ENCODE measurements at regions not wholly inside any gene's neighbourhood (a gene's known extent, or its start where the extent isn't known, plus 50 kb on each side); places are given as distances from the start of the nearest gene placed in this dataset.
"Not testable (repeated sequence)": the region's sequence is repeated elsewhere in the genome, so short reads cannot be mapped to it uniquely, and the experiment has no call there.

DNA sequence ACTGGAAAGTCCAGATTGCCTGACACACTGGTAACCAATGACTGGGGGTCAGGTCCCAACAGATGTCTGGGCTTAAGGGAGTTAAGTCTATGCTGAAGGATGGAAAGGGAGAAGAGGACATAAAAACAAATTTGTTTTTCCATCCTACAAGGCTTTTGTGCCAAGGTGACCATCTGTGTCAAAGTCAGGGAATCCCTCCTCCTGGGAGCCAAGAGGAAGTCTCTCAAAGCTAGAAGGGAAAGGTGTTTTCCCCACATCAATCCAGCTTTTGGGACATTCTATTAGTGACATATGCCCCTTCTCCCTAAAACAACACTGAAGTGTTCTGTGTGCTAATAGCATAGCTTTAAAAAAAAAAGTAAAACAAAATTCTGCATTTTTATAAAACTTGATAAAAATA is 173.9 kb downstream of the ZNF621 start:
- TF ChIP-seq SP1 (IDR thresholded peaks at IDR 0.05); FOXM1 (IDR thresholded peaks at IDR 0.05; ENCODE audit: borderline replicate concordance); TARDBP (IDR thresholded peaks at IDR 0.05); FOXK2 (IDR thresholded peaks at IDR 0.05); ZNF384 (IDR thresholded peaks at IDR 0.05); HDGF (IDR thresholded peaks at IDR 0.05; ENCODE audit: borderline replicate concordance); ELF4 (IDR thresholded peaks at IDR 0.05); FOXA1 (IDR thresholded peaks at IDR 0.05); NFRKB (IDR thresholded peaks at IDR 0.05); CTBP1 (IDR thresholded peaks at IDR 0.05; ENCODE audit: borderline replicate concordance); ARNT (IDR thresholded peaks at IDR 0.05); SUZ12 (IDR thresholded peaks at IDR 0.05); BHLHE40 (IDR thresholded peaks at IDR 0.05; ENCODE audit: borderline replicate concordance): not testable (repeated sequence)
